ENCODE measurements at regions not wholly inside any gene's neighbourhood (a gene's known extent, or its start where the extent isn't known, plus 50 kb on each side); places are given as distances from the start of the nearest gene placed in this dataset.

- Histone ChIP-seq H3K9ac (ENCODE audit: low read depth in 1 of 2, low read length in 2 of 2) (no peak overlapping the region), H3K9me3 (ENCODE audit: control insufficient read depth in 1 of 2, low read length in 2 of 2) (no peaks in the 10 kb centered on the region), H3K27me3 (ENCODE audit: control insufficient read depth in 1 of 2, insufficient read depth in 2 of 2, low read length in 2 of 2) (no peaks in the 10 kb centered on the region), H3K4me3 (ENCODE audit: low read depth in 1 of 2, low read length in 2 of 2) (no peak overlapping the region), H3K36me3 (ENCODE audit: control insufficient read depth in 1 of 2, insufficient read depth in 2 of 2, low read length in 2 of 2) (no peaks in the 10 kb centered on the region), H3K4me1 (ENCODE audit: control insufficient read depth in 1 of 2, insufficient read depth in 2 of 2, low read length in 2 of 2) (peaks cover 0 to 14% of the 10 kb centered on the region in 2 donors), H3K27ac (ENCODE audit: low read depth, low read length) (no peak overlapping the region)
These were observed 54.9 kb upstream of the HIF1A start for GRCh38 chr14:61640158-61641136.

- H3K4me1 ChIP-seq (ENCODE audit: control insufficient read depth in 1 of 2, insufficient read depth in 2 of 2, low read length in 2 of 2) = peaks cover 0 to 14% of the 10 kb centered on the region in 2 donors
- H3K27me3 ChIP-seq (ENCODE audit: control insufficient read depth in 1 of 2, insufficient read depth in 2 of 2, low read length in 2 of 2) = no peaks in the 10 kb centered on the region
- no peak overlapping the region for H3K9ac ChIP-seq (ENCODE audit: low read depth in 1 of 2, low read length in 2 of 2)
- no peaks in the 10 kb centered on the region for H3K9me3 ChIP-seq (ENCODE audit: control insufficient read depth in 1 of 2, low read length in 2 of 2)
- H3K4me3 ChIP-seq (ENCODE audit: low read depth in 1 of 2, low read length in 2 of 2) = no peak overlapping the region
- H3K27ac ChIP-seq (ENCODE audit: low read depth, low read length) = no peak overlapping the region
- H3K36me3 ChIP-seq (ENCODE audit: control insufficient read depth in 1 of 2, insufficient read depth in 2 of 2, low read length in 2 of 2) = no peaks in the 10 kb centered on the region
These were observed 53.2 kb upstream of the HIF1A start for GRCh38 chr14:61641914-61642613.

- Histone ChIP-seq H3K27ac (ENCODE audit: low read depth, low read length) (no peak overlapping the region), H3K9ac (ENCODE audit: low read depth in 1 of 2, low read length in 2 of 2) (no peak overlapping the region), H3K4me3 (ENCODE audit: low read depth in 1 of 2, low read length in 2 of 2) (no peak overlapping the region), H3K27me3 (ENCODE audit: control insufficient read depth in 1 of 2, insufficient read depth in 2 of 2, low read length in 2 of 2) (no peaks in the 10 kb centered on the region), H3K9me3 (ENCODE audit: control insufficient read depth in 1 of 2, low read length in 2 of 2) (no peaks in the 10 kb centered on the region), H3K4me1 (ENCODE audit: control insufficient read depth in 1 of 2, insufficient read depth in 2 of 2, low read length in 2 of 2) (peaks cover 0 to 14% of the 10 kb centered on the region in 2 donors), H3K36me3 (ENCODE audit: control insufficient read depth in 1 of 2, insufficient read depth in 2 of 2, low read length in 2 of 2) (no peaks in the 10 kb centered on the region)
These were observed 52.7 kb upstream of the HIF1A start for GRCh38 chr14:61642614-61642982.

- Histone ChIP-seq H3K27me3 (ENCODE audit: control insufficient read depth in 1 of 2, insufficient read depth in 2 of 2, low read length in 2 of 2) (no peaks in the 10 kb centered on the region), H3K9me3 (ENCODE audit: control insufficient read depth in 1 of 2, low read length in 2 of 2) (no peaks in the 10 kb centered on the region), H3K27ac (ENCODE audit: low read depth, low read length) (no peak overlapping the region), H3K4me3 (ENCODE audit: low read depth in 1 of 2, low read length in 2 of 2) (no peak overlapping the region), H3K36me3 (ENCODE audit: control insufficient read depth in 1 of 2, insufficient read depth in 2 of 2, low read length in 2 of 2) (no peaks in the 10 kb centered on the region), H3K9ac (ENCODE audit: low read depth in 1 of 2, low read length in 2 of 2) (no peak overlapping the region), H3K4me1 (ENCODE audit: control insufficient read depth in 1 of 2, insufficient read depth in 2 of 2, low read length in 2 of 2) (peaks cover 0 to 4% of the 10 kb centered on the region in 2 donors)
These were observed 51.8 kb upstream of the HIF1A start for GRCh38 chr14:61643555-61643954.

GRCh38 chr14:61644175-61644574 is 51.1 kb upstream of the HIF1A start:
- Histone ChIP-seq H3K36me3 (ENCODE audit: control insufficient read depth in 1 of 2, insufficient read depth in 2 of 2, low read length in 2 of 2) (no peaks in the 10 kb centered on the region), H3K27ac (ENCODE audit: low read depth, low read length) (no peak overlapping the region)

GRCh38 chr14:61644834-61645233 is 50.5 kb upstream of the HIF1A start:
- no peaks in the 10 kb centered on the region for H3K36me3 ChIP-seq (ENCODE audit: control insufficient read depth in 1 of 2, insufficient read depth in 2 of 2, low read length in 2 of 2)

More at GRCh38 chr14:61644175-61644574, 51.1 kb upstream of the HIF1A start:
- Histone ChIP-seq H3K4me3 (ENCODE audit: low read depth in 1 of 2, low read length in 2 of 2) (no peak overlapping the region), H3K9ac (ENCODE audit: low read depth in 1 of 2, low read length in 2 of 2) (no peak overlapping the region), H3K4me1 (ENCODE audit: control insufficient read depth in 1 of 2, insufficient read depth in 2 of 2, low read length in 2 of 2) (peaks cover 0 to under 1% of the 10 kb centered on the region in 2 donors), H3K27me3 (ENCODE audit: control insufficient read depth in 1 of 2, insufficient read depth in 2 of 2, low read length in 2 of 2) (no peaks in the 10 kb centered on the region), H3K9me3 (ENCODE audit: control insufficient read depth in 1 of 2, low read length in 2 of 2) (no peaks in the 10 kb centered on the region)

GRCh38 chr14:61645247-61645646 is 50.1 kb upstream of the HIF1A start:
- H3K36me3 ChIP-seq (ENCODE audit: control insufficient read depth in 1 of 2, insufficient read depth in 2 of 2, low read length in 2 of 2) = no peaks in the 10 kb centered on the region
- no peak overlapping the region for H3K4me3 ChIP-seq (ENCODE audit: low read depth in 1 of 2, low read length in 2 of 2)
- no peaks in the 10 kb centered on the region for H3K9me3 ChIP-seq (ENCODE audit: control insufficient read depth in 1 of 2, low read length in 2 of 2)
- H3K27ac ChIP-seq (ENCODE audit: low read depth, low read length) = no peak overlapping the region
- H3K27me3 ChIP-seq (ENCODE audit: control insufficient read depth in 1 of 2, insufficient read depth in 2 of 2, low read length in 2 of 2) = no peaks in the 10 kb centered on the region
- H3K9ac ChIP-seq (ENCODE audit: low read depth in 1 of 2, low read length in 2 of 2) = no peak overlapping the region
- no peaks in the 10 kb centered on the region for H3K4me1 ChIP-seq (ENCODE audit: control insufficient read depth in 1 of 2, insufficient read depth in 2 of 2, low read length in 2 of 2)

More at GRCh38 chr14:61644834-61645233, 50.5 kb upstream of the HIF1A start:
- Histone ChIP-seq H3K27ac (ENCODE audit: low read depth, low read length) (no peak overlapping the region), H3K9me3 (ENCODE audit: control insufficient read depth in 1 of 2, low read length in 2 of 2) (no peaks in the 10 kb centered on the region), H3K4me3 (ENCODE audit: low read depth in 1 of 2, low read length in 2 of 2) (no peak overlapping the region), H3K4me1 (ENCODE audit: control insufficient read depth in 1 of 2, insufficient read depth in 2 of 2, low read length in 2 of 2) (no peaks in the 10 kb centered on the region), H3K27me3 (ENCODE audit: control insufficient read depth in 1 of 2, insufficient read depth in 2 of 2, low read length in 2 of 2) (no peaks in the 10 kb centered on the region), H3K9ac (ENCODE audit: low read depth in 1 of 2, low read length in 2 of 2) (no peak overlapping the region)

Measured in duodenal mucosa (tissue), 2 donors.